HEK293T (cell line): ENCODE measurements at regions not wholly inside any gene's neighbourhood (a gene's known extent, or its start where the extent isn't known, plus 50 kb on each side); places are given as distances from the start of the nearest gene placed in this dataset.

ENCODE experiments used
- CTCF ChIA-PET: fragments of 350-600 bp; formaldehyde crosslinking; extraction: SDS; loops from one replicate; lab custom pipeline; 2021; ENCODE audit warnings: antibody characterized with exemption, inconsistent platforms; lab: Yijun Ruan, JAX
- POLR2A ChIA-PET: fragments of 350-600 bp; formaldehyde crosslinking; extraction: SDS; loops from one replicate; lab custom pipeline; 2020; ENCODE audit warnings: antibody characterized with exemption, inconsistent platforms; lab: Yijun Ruan, JAX
- DNase-seq: peaks from one replicate; pipeline ENCODE4 v3.0.0; 2012; ENCODE audit warnings: mixed read lengths; ENCODE audit errors: extremely low spot score
- ARNT ChIP-seq: fragments of 450-650 bp; IDR thresholded peaks from 2 replicates; pipeline ENCODE4 v1.6.1; 2017; ENCODE audit warnings: mild to moderate bottlenecking
- BHLHE40 ChIP-seq: fragments of 450-650 bp; IDR thresholded peaks from 2 replicates; pipeline ENCODE4 v1.6.1; 2016; ENCODE audit warnings: mild to moderate bottlenecking, moderate library complexity, borderline replicate concordance
- CTBP1 ChIP-seq: fragments of 450-650 bp; IDR thresholded peaks from 2 replicates; pipeline ENCODE4 v1.6.1; 2016; ENCODE audit warnings: borderline replicate concordance
- ELF4 ChIP-seq: fragments of 450-650 bp; IDR thresholded peaks from 2 replicates; pipeline ENCODE4 v1.6.1; 2017; ENCODE audit warnings: antibody characterized with exemption
- FOXA1 ChIP-seq: fragments of 450-650 bp; IDR thresholded peaks from 2 replicates; pipeline ENCODE4 v1.6.1; 2016; ENCODE audit warnings: mild to moderate bottlenecking
- FOXK2 ChIP-seq: fragments of 450-650 bp; IDR thresholded peaks from 2 replicates; pipeline ENCODE4 v1.6.1; 2016; ENCODE audit warnings: mild to moderate bottlenecking
- FOXM1 ChIP-seq: fragments of 450-650 bp; IDR thresholded peaks from 2 replicates; pipeline ENCODE4 v1.6.1; 2017; ENCODE audit warnings: mild to moderate bottlenecking, borderline replicate concordance
- HDGF ChIP-seq: fragments of 450-650 bp; IDR thresholded peaks from 2 replicates; pipeline ENCODE4 v1.6.1; 2017; ENCODE audit warnings: antibody characterized with exemption, borderline replicate concordance
- L3MBTL2 ChIP-seq: fragments of 450-650 bp; conservative IDR thresholded peaks from 2 replicates; pipeline ENCODE4 v1.6.1; 2016; ENCODE audit warnings: mild to moderate bottlenecking
- LEF1 ChIP-seq: fragments of 450-650 bp; IDR thresholded peaks from 2 replicates; pipeline ENCODE4 v1.6.1; 2017; ENCODE audit warnings: mild to moderate bottlenecking, borderline replicate concordance
- NFRKB ChIP-seq: fragments of 450-650 bp; IDR thresholded peaks from 2 replicates; pipeline ENCODE4 v1.6.1; 2016; ENCODE audit warnings: mild to moderate bottlenecking, moderate library complexity
- SP1 ChIP-seq: fragments of 450-650 bp; IDR thresholded peaks from 2 replicates; pipeline ENCODE4 v1.6.1; 2017
- SUZ12 ChIP-seq: fragments of 450-650 bp; IDR thresholded peaks from 2 replicates; pipeline ENCODE4 v1.6.1; 2016; ENCODE audit warnings: mild to moderate bottlenecking
- TARDBP ChIP-seq: fragments of 450-650 bp; IDR thresholded peaks from 2 replicates; pipeline ENCODE4 v1.6.1; 2016
- ZNF384 ChIP-seq: fragments of 450-650 bp; IDR thresholded peaks from 2 replicates; pipeline ENCODE4 v1.6.1; 2016
- TF ChIP-seq, protein P1 (sequence below): fragments of 450-650 bp; IDR thresholded peaks from 2 replicates; pipeline ENCODE4 v1.6.1; 2016

DNA sequence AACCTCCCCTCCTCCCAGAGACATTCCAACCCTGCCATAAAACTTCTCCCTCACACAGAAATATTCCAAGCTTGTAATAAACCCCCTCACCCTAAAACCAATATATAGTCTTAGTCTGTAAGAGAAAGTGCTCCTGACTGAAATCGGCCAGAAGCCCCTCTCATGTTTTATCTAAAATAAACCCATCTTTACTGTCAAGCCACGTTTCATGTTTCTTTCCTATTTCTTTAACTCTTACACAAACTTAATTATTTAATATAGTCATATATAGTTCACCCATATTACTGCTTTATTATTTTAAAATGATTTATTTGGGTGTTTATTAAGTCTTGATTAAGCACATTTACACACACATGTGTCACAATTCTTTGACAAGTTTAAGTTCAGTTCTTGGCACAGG is 191.3 kb upstream of the AADAT start:
- ChIA-PET CTCF (interaction anchor here (0.8 kb wide), 1 partner anchor 22 kb away, joined by 3 read pairs; no protein-coding TSS in a partner anchor), POLR2A (no interaction called here)
- TF ChIP-seq SUZ12 (no peak), NFRKB (no peak), TARDBP (no peak), FOXA1 (no peak)

DNA sequence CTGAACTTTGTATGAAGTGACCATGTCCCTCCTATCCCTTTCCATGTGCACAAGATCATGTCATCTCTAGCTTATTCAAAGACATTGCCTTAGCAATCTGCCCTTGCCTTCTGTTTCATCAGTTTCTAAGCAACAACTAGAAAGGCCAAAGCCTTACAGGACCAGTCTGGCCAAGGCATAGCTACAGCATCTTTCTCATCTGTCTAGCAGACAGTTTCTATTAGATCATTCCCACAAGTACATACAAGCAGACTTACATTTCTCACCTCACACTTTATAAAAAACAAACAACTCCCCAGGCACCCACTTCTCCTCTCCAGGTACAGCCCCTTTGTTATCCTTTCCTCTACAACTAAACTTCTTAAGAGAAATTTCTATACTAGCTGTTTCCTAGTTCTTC is 188.7 kb upstream of the AADAT start:
- POLR2A ChIA-PET = no interaction called here
- no peak for DNase-seq
- CTCF ChIA-PET = no interaction called here
- no peak for TF ChIP-seq TARDBP
- no peak for TF ChIP-seq NFRKB

More for the DNA sequence above, 191.3 kb upstream of the AADAT start:
- no peak for DNase-seq

DNA sequence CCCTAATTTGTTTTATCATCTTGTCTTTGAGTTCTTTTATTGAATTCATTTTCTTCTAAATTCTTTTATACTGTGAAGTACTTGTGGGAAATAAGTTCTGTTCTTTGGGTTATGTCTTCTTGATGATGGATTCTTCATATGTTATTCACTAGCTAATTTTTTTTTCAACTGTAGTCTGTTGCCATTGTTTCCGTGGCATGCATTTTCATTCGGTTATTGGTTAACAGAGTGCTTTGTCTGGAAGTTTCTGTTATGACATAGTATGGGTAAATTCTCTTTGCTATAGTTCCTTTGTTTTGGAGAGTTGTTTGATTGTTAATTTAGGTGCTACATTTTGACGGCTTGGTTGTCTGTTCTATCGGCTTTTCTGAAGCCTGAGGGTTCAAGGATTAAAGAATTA is 184.9 kb upstream of the AADAT start:
- ChIA-PET CTCF (interaction anchor here (1.8 kb wide), 1 partner anchor 15 kb away, joined by 6 read pairs; no protein-coding TSS in a partner anchor), POLR2A (no interaction called here)
- TF ChIP-seq NFRKB = no peak
- TF ChIP-seq ELF4 = no peak
- TF ChIP-seq SP1 = no peak
- TF ChIP-seq ZNF384 = no peak
- no peak for TF ChIP-seq ARNT
- TF ChIP-seq BHLHE40 = no peak
- no peak for TF ChIP-seq FOXK2
- no peak for TF ChIP-seq HDGF
- TF ChIP-seq FOXM1 = no peak
- TF ChIP-seq L3MBTL2 = no peak
- TF ChIP-seq TARDBP = no peak
- no peak for TF ChIP-seq LEF1
- TF ChIP-seq, protein P1, sequence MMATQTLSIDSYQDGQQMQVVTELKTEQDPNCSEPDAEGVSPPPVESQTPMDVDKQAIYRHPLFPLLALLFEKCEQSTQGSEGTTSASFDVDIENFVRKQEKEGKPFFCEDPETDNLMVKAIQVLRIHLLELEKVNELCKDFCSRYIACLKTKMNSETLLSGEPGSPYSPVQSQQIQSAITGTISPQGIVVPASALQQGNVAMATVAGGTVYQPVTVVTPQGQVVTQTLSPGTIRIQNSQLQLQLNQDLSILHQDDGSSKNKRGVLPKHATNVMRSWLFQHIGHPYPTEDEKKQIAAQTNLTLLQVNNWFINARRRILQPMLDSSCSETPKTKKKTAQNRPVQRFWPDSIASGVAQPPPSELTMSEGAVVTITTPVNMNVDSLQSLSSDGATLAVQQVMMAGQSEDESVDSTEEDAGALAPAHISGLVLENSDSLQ = no peak
- TF ChIP-seq FOXA1 = no peak
- no peak for DNase-seq

DNA sequence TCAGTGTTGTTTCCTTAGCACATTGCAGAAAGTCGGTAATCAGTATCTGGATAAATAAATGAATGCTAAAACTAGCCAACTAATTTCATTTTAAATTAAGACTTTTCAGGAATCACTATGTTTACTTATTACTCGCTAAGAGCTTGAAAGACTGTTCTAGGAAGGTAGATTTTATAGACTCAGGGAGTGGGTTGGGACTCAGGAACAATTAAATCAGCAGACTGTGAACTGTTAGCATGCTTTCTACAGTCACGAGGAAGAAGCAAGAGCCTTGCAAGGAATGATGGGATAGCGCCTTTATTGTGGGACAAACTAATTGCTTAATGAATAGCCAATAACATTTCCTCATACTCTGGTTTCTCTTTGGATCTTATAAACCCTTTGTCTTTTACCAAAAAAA is 183.2 kb upstream of the AADAT start:
- ChIA-PET CTCF (interaction anchor here (0.7 to 1.8 kb wide), 2 partner anchors 13 kb away, joined by 3 to 6 read pairs; no protein-coding TSS in a partner anchor), POLR2A (no interaction called here)
- no peak for DNase-seq
- TF ChIP-seq, protein P1 = no peak

DNA sequence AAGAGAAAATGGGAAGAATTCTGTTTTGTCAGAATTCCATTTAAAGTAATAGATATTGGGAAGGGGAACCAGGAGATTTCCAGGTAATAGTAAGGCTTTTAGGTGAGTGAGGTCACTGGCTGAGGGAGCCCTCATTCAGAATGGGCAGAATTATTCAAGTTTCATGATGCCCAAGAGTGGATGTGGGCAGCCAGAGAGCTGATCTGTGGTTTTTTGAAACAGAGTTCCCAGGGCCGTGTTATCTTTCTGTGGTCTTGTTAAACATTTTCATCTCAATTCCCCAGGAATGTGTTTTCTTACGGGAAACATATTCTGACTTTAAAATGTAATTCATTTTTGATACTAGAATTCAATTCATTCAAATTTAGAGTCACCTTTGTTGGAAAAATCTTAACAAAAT is 182.0 kb upstream of the AADAT start:
- CTCF ChIA-PET = interaction anchor here (0.8 kb wide), 1 partner anchor 85 kb away, joined by 3 read pairs; no protein-coding TSS in a partner anchor
- TF ChIP-seq, protein P1 = no peak
- no peak for TF ChIP-seq HDGF
- no peak for TF ChIP-seq SP1
- no peak for TF ChIP-seq FOXK2
- no peak for TF ChIP-seq ZNF384
- no peak for TF ChIP-seq SUZ12
- no peak for TF ChIP-seq BHLHE40
- POLR2A ChIA-PET = no interaction called here

DNA sequence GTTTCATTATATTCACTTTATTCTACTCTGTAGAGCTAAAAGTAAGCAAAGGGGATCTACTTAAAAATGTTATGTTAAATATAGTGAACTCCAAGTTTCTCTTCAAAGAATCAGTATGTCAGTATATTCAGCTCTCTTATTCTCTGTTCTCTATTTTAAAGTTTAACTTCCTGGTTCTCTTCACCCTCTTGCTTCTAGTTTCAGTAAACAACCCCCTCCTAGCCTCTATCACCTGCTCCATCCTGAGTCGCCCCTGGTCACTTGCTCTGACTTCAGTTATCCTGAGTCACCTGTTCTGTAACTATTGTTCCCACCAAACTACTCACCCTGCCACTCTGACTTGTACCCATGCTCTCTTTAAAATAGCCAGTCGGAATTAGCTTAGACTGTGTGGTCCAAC is 180.9 kb upstream of the AADAT start:
- no peak for DNase-seq
- no peak for TF ChIP-seq ARNT
- no peak for TF ChIP-seq ZNF384
- TF ChIP-seq, protein P1 = no peak
- no peak for TF ChIP-seq BHLHE40
- TF ChIP-seq FOXK2 = no peak
- ChIA-PET POLR2A (no interaction called here), CTCF (interaction anchor here (0.8 to 2.0 kb wide), 2 partner anchors 11 to 84 kb away, joined by 3 to 12 read pairs; no protein-coding TSS in a partner anchor)

More for the DNA sequence above, 182.0 kb upstream of the AADAT start:
- DNase-seq = no peak

DNA sequence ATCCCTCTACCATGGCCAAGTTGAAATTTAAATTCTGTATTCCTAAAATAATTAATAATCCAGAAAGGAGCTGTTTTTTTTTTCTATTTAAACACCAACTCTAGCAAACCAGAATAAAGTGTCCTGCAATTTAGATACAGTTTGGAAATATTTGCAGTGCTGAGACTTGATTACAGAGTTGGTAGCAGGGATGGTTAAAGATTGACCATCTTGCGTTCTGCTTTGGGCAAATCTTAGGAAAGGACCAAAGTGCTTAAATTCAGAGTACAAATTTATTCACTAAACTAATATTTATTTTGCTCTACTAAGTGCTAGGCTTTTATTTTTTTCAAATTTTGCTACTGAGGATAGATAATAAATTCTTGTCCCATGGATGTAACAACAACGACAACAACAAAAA is 180.2 kb upstream of the AADAT start:
- ChIA-PET CTCF (interaction anchor here (2.0 kb wide), 1 partner anchor 10 kb away, joined by 12 read pairs; no protein-coding TSS in a partner anchor), POLR2A (no interaction called here)
- no peak for DNase-seq
- no peak for TF ChIP-seq HDGF
- TF ChIP-seq TARDBP = no peak
- TF ChIP-seq ZNF384 = no peak
- no peak for TF ChIP-seq L3MBTL2
- no peak for TF ChIP-seq BHLHE40
- no peak for TF ChIP-seq SP1
- no peak for TF ChIP-seq ELF4
- no peak for TF ChIP-seq FOXM1
- TF ChIP-seq CTBP1 = no peak
- TF ChIP-seq FOXA1 = no peak
- TF ChIP-seq, protein P1 = no peak
- no peak for TF ChIP-seq ARNT
- no peak for TF ChIP-seq LEF1
- no peak for TF ChIP-seq SUZ12
- no peak for TF ChIP-seq FOXK2
- TF ChIP-seq NFRKB = no peak
